Liver (tissue), 3 donors: ENCODE measurements at regions not wholly inside any gene's neighbourhood (a gene's known extent, or its start where the extent isn't known, plus 50 kb on each side); places are given as distances from the start of the nearest gene placed in this dataset.

Source experiments
- EGR1 ChIP-seq, 2 donors: IDR thresholded peaks; 2 replicates each; pipeline ENCODE4 v1.6.1; 2016 to 2018; ENCODE audit warnings: antibody characterized with exemption in 2 of 2, low read depth in 2 of 2
- NR2F2 ChIP-seq: IDR thresholded peaks from 2 replicates; pipeline ENCODE4 v1.6.1; 2016; ENCODE audit warnings: antibody characterized with exemption
- RAD21 ChIP-seq, 2 donors: IDR thresholded peaks; 2 replicates each; pipeline ENCODE4 v1.6.1; 2016; ENCODE audit warnings: antibody characterized with exemption in 2 of 2, mild to moderate bottlenecking in 2 of 2
- TAF1 ChIP-seq: conservative IDR thresholded peaks from 2 replicates; pipeline ENCODE4 v1.6.1; 2016; ENCODE audit warnings: antibody characterized with exemption, mild to moderate bottlenecking
- TF ChIP-seq, protein P1 (sequence below): fragments of 150-350 bp; IDR thresholded peaks from 2 replicates; pipeline ENCODE4 v1.5.1; 2017; ENCODE audit warnings: improper control_type of control experiment, low read depth, low read length; ENCODE audit not compliant: missing input control
- TF ChIP-seq, protein P2 (sequence below): IDR thresholded peaks from 2 replicates; pipeline ENCODE4 v1.6.1; 2016; ENCODE audit warnings: antibody characterized with exemption
- donor health status: healthy.
- donor health status: healthy.

DNA sequence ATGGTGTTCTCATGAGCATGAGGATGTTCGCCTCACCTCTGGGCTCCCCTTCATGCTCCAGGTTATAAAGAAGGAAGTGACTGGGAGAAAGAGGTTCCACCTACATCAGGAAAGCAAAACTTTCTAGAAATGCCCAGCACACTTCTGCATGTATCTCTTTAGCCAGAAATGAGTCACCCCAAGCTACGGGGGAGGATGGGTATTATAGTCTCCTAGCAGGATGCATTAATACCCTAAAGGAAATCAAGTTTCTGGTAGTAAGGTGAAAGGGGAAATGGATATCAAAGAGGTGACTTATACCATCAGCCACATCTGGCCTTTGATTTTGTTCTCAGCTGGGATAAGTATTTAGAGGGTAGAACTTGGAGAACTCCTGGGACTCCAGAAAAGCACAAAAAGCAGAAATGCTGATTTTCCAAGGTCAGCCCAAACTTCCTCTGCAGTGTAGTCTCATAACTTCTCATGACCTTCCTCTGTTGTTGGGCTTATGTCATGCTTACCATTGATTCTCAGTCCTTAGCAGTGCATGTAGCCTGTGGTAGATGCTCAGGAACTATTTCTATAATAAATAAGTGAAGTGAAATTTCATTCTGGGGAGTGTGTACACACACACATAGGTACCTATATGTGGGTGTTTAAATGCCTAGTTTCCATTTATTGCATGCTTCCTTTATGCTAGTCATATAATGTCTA is 209.4 kb upstream of the CRY1 start:
- TF ChIP-seq, protein P1, sequence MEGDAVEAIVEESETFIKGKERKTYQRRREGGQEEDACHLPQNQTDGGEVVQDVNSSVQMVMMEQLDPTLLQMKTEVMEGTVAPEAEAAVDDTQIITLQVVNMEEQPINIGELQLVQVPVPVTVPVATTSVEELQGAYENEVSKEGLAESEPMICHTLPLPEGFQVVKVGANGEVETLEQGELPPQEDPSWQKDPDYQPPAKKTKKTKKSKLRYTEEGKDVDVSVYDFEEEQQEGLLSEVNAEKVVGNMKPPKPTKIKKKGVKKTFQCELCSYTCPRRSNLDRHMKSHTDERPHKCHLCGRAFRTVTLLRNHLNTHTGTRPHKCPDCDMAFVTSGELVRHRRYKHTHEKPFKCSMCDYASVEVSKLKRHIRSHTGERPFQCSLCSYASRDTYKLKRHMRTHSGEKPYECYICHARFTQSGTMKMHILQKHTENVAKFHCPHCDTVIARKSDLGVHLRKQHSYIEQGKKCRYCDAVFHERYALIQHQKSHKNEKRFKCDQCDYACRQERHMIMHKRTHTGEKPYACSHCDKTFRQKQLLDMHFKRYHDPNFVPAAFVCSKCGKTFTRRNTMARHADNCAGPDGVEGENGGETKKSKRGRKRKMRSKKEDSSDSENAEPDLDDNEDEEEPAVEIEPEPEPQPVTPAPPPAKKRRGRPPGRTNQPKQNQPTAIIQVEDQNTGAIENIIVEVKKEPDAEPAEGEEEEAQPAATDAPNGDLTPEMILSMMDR, result no peak
- TF ChIP-seq NR2F2 (no peak), EGR1 (IDR thresholded peaks at IDR 0.05; ENCODE audit: low read depth in 2 of 2) (no peak), RAD21 (IDR thresholded peaks at IDR 0.05) (no peak), TAF1 (no peak)
- TF ChIP-seq, protein P2, sequence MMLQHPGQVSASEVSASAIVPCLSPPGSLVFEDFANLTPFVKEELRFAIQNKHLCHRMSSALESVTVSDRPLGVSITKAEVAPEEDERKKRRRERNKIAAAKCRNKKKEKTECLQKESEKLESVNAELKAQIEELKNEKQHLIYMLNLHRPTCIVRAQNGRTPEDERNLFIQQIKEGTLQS, result no peak
